ENCODE measurements at regions not wholly inside any gene's neighbourhood (a gene's known extent, or its start where the extent isn't known, plus 50 kb on each side); places are given as distances from the start of the nearest gene placed in this dataset.

GRCh38 chr9:92196909-92197308 lies 81.7 kb upstream of the SPTLC1 start:
- peaks cover 6% of the 10 kb centered on the region for H3K36me3 Mint-ChIP-seq (ENCODE audit: low read depth)
- H3K4me1 Mint-ChIP-seq (ENCODE audit: low read depth): peaks cover 4% of the 10 kb centered on the region
- H3K9me3 Mint-ChIP-seq (ENCODE audit: low read depth): peaks cover 14% of the 10 kb centered on the region
- no peaks in the 10 kb centered on the region for H3K27me3 Mint-ChIP-seq (ENCODE audit: low read depth)
- TF ChIP-seq CTCF (IDR thresholded peaks at IDR 0.05): no peak
- DNase-seq (ENCODE audit: low spot score): no peak
- H3K4me3 Mint-ChIP-seq (ENCODE audit: unreplicated experiment): no peak overlapping the region
- no peak overlapping the region for H3K27ac Mint-ChIP-seq (ENCODE audit: unreplicated experiment)

- H3K27me3 Mint-ChIP-seq (ENCODE audit: low read depth): no peaks in the 10 kb centered on the region
- no peak for TF ChIP-seq CTCF (IDR thresholded peaks at IDR 0.05)
- H3K36me3 Mint-ChIP-seq (ENCODE audit: low read depth): peaks cover 6% of the 10 kb centered on the region
- no peak for DNase-seq (ENCODE audit: low spot score)
- peaks cover 14% of the 10 kb centered on the region for H3K9me3 Mint-ChIP-seq (ENCODE audit: low read depth)
- H3K4me3 Mint-ChIP-seq (ENCODE audit: unreplicated experiment): no peak overlapping the region
- H3K4me1 Mint-ChIP-seq (ENCODE audit: low read depth): peaks cover 8% of the 10 kb centered on the region
- H3K27ac Mint-ChIP-seq (ENCODE audit: unreplicated experiment): no peak overlapping the region
Measured at GRCh38 chr9:92196400-92196799, 81.2 kb upstream of the SPTLC1 start.

DNA sequence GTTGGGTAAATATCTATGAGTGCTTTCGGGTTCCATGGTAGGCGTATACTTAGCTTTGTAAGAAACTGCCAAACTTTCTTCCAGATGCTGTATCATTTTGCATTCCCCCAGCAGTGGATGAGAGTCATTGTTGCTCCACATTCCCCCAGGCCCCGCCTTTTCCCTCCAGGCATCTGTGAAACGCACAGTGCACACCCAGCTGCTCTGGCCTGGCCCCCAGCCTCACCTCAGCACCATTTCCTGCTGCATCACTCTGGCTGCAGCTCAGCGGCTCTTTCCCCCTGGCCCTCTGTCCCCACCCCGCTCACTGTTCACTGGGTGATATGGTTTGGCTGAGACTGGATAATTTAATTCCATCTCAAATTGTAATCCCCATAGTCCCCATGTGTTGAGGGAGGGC lies 76.6 kb upstream of the SPTLC1 start:
- Mint-ChIP-seq H3K27me3 (ENCODE audit: low read depth) (no peaks in the 10 kb centered on the region), H3K4me3 (ENCODE audit: unreplicated experiment) (no peak overlapping the region), H3K36me3 (ENCODE audit: low read depth) (no peaks in the 10 kb centered on the region), H3K27ac (ENCODE audit: unreplicated experiment) (no peak overlapping the region), H3K9me3 (ENCODE audit: low read depth) (no peaks in the 10 kb centered on the region), H3K4me1 (ENCODE audit: low read depth) (peaks cover 12% of the 10 kb centered on the region)
- DNase-seq (ENCODE audit: low spot score): no peak
- no peak for TF ChIP-seq CTCF (IDR thresholded peaks at IDR 0.05)

- H3K27ac Mint-ChIP-seq (ENCODE audit: unreplicated experiment): no peak overlapping the region
Measured at GRCh38 chr9:92190536-92190790, 75.2 kb upstream of the SPTLC1 start.

GRCh38 chr9:92189782-92190535 lies 74.7 kb upstream of the SPTLC1 start:
- Mint-ChIP-seq H3K27ac (ENCODE audit: unreplicated experiment) (no peak overlapping the region), H3K9me3 (ENCODE audit: low read depth) (no peaks in the 10 kb centered on the region), H3K4me1 (ENCODE audit: low read depth) (peaks cover 12% of the 10 kb centered on the region), H3K4me3 (ENCODE audit: unreplicated experiment) (no peak overlapping the region), H3K27me3 (ENCODE audit: low read depth) (no peaks in the 10 kb centered on the region), H3K36me3 (ENCODE audit: low read depth) (no peaks in the 10 kb centered on the region)
- TF ChIP-seq CTCF (IDR thresholded peaks at IDR 0.05): no peak
- DNase-seq (ENCODE audit: low spot score): no peak

More at GRCh38 chr9:92190536-92190790, 75.2 kb upstream of the SPTLC1 start:
- Mint-ChIP-seq H3K4me3 (ENCODE audit: unreplicated experiment) (no peak overlapping the region), H3K27me3 (ENCODE audit: low read depth) (no peaks in the 10 kb centered on the region), H3K4me1 (ENCODE audit: low read depth) (peaks cover 12% of the 10 kb centered on the region), H3K9me3 (ENCODE audit: low read depth) (no peaks in the 10 kb centered on the region), H3K36me3 (ENCODE audit: low read depth) (no peaks in the 10 kb centered on the region)
- TF ChIP-seq CTCF (IDR thresholded peaks at IDR 0.05): no peak
- no peak for DNase-seq (ENCODE audit: low spot score)
